A549 (cell line): ENCODE measurements at regions not wholly inside any gene's neighbourhood (a gene's known extent, or its start where the extent isn't known, plus 50 kb on each side); places are given as distances from the start of the nearest gene placed in this dataset.
A peak's percentile ranks its signal among the peaks of the same experiment; 100 is the strongest.

Source experiments
- ATAC-seq, 2 experiments: fragments of 200-7000 bp in 1 of 2; fragments of >200 bp in 1 of 2; cut with Nextera tagmentation in 1 of 2; cut with Tn5 transposase in 1 of 2; 3 replicates each; pipeline versions ENCODE4 v1.8.0 to v1.9.1; 2018 to 2020; ENCODE audit warnings: mild to moderate bottlenecking in 1 of 2, moderate library complexity in 1 of 2
- CTCF ChIA-PET: fragments of 300-600 bp; sonication (Branson Sonifier 250); formaldehyde crosslinking; extraction: SDS; loops from one replicate; lab custom pipeline; 2021; ENCODE audit warnings: antibody characterized with exemption, inconsistent platforms; lab: Yijun Ruan, JAX
- POLR2A ChIA-PET: fragments of 350-600 bp; formaldehyde crosslinking; extraction: SDS; loops from one replicate; lab custom pipeline; 2021; ENCODE audit warnings: antibody characterized with exemption, inconsistent platforms; lab: Yijun Ruan, JAX
- DNase-seq, 2 experiments: peaks; one replicate each; pipeline versions ENCODE4 v3.0.0 to v3.0.0-alpha.2; 2011 to 2016; ENCODE audit warnings: low read depth in 1 of 2, low spot score in 1 of 2
- FAIRE-seq: peaks from 2 replicates; lab custom pipeline; 2011; peaks lifted over from hg19 to GRCh38; lab: Jason Lieb, UNC
- H3K27ac ChIP-seq, 2 experiments: fragments of >200 bp; sonication (Bioruptor Twin); formaldehyde crosslinking; 3 replicates each; pipeline ENCODE4 v1.5.1; 2016 to 2017
- H3K4me1 ChIP-seq: fragments of >200 bp; sonication (Bioruptor Twin); formaldehyde crosslinking; 3 replicates; pipeline ENCODE4 v1.6.1; 2016
- H3K4me2 ChIP-seq: fragments of >200 bp; sonication (Bioruptor Twin); formaldehyde crosslinking; 3 replicates; pipeline ENCODE4 v1.6.1; 2016
- H3K4me3 ChIP-seq: fragments of >200 bp; sonication (Bioruptor Twin); formaldehyde crosslinking; 3 replicates; pipeline ENCODE4 v1.5.1; 2016
- H3K9me3 ChIP-seq: fragments of >200 bp; sonication (Bioruptor Twin); formaldehyde crosslinking; 3 replicates; pipeline ENCODE4 v1.6.1; 2016
- ATOH8 ChIP-seq: fragments of 250-450 bp; sonication (Bioruptor Pico); IDR thresholded peaks from 2 replicates; pipeline ENCODE4 v1.5.0; 2020; ENCODE audit warnings: low read depth, mild to moderate bottlenecking, moderate library complexity
- CBX2 ChIP-seq: fragments of 200-600 bp; sonication (generic); IDR thresholded peaks from 2 replicates; pipeline ENCODE4 v1.6.1; 2016; ENCODE audit warnings: low read depth, mild to moderate bottlenecking, borderline replicate concordance
- ESRRA ChIP-seq: fragments of 150-350 bp; IDR thresholded peaks from 2 replicates; pipeline ENCODE4 v1.6.1; 2014; ENCODE audit warnings: mild to moderate bottlenecking, low read length, borderline replicate concordance
- FOSB ChIP-seq: fragments of 250-450 bp; sonication (Bioruptor Pico); IDR thresholded peaks from 2 replicates; pipeline ENCODE4 v1.5.0; 2020; ENCODE audit warnings: mild to moderate bottlenecking, moderate library complexity
- FOXS1 ChIP-seq: fragments of 250-450 bp; sonication (Bioruptor Pico); IDR thresholded peaks from 2 replicates; pipeline ENCODE4 v1.5.0; 2020; ENCODE audit warnings: mild to moderate bottlenecking, moderate library complexity
- HDAC2 ChIP-seq: fragments of 200-600 bp; sonication (generic); IDR thresholded peaks from 2 replicates; pipeline ENCODE4 v1.6.1; 2016
- HES2 ChIP-seq: fragments of >200 bp; sonication (Bioruptor Twin); formaldehyde crosslinking; IDR thresholded peaks from 2 replicates; pipeline ENCODE4 v1.6.1; 2016
- HOXB5 ChIP-seq: fragments of 250-450 bp; sonication (Bioruptor Pico); IDR thresholded peaks from 2 replicates; pipeline ENCODE4 v1.5.0; 2020; ENCODE audit warnings: mild to moderate bottlenecking, moderate library complexity
- JUNB ChIP-seq: fragments of >200 bp; sonication (Bioruptor Twin); formaldehyde crosslinking; IDR thresholded peaks from 2 replicates; pipeline ENCODE4 v1.6.1; 2016
- KDM5A ChIP-seq: fragments of 200-600 bp; sonication (generic); IDR thresholded peaks from 2 replicates; pipeline ENCODE4 v1.6.1; 2016; ENCODE audit warnings: antibody characterized with exemption, mild to moderate bottlenecking
- MAFK ChIP-seq: fragments of 450-650 bp; IDR thresholded peaks from 2 replicates; pipeline ENCODE4 v1.6.1; 2014; ENCODE audit not compliant: partially characterized antibody
- NFE2L2 ChIP-seq: fragments of 150-350 bp; conservative IDR thresholded peaks from 2 replicates; pipeline ENCODE4 v1.6.1; 2014; ENCODE audit warnings: low read length
- PHF8 ChIP-seq: fragments of 200-600 bp; sonication (generic); IDR thresholded peaks from 2 replicates; pipeline ENCODE4 v1.6.1; 2016; ENCODE audit warnings: low read depth, mild to moderate bottlenecking, antibody characterized with exemption, moderate library complexity, borderline replicate concordance
- RARB ChIP-seq: fragments of 250-450 bp; sonication (Bioruptor Pico); IDR thresholded peaks from 2 replicates; pipeline ENCODE4 v1.8.0; 2021; ENCODE audit warnings: mild to moderate bottlenecking, moderate library complexity
- RCOR1 ChIP-seq: fragments of 150-350 bp; IDR thresholded peaks from 2 replicates; pipeline ENCODE4 v1.6.1; 2014; ENCODE audit warnings: antibody characterized with exemption, low read length, low read depth
- RNF2 ChIP-seq: fragments of 200-600 bp; sonication (generic); IDR thresholded peaks from 2 replicates; pipeline ENCODE4 v1.6.1; 2016; ENCODE audit warnings: low read depth, mild to moderate bottlenecking, antibody characterized with exemption, moderate library complexity, borderline replicate concordance
- SREBF2 ChIP-seq: fragments of 450-650 bp; IDR thresholded peaks from 2 replicates; pipeline ENCODE4 v1.6.1; 2014; ENCODE audit warnings: mild to moderate bottlenecking, moderate library complexity
- TFCP2L1 ChIP-seq: fragments of 250-450 bp; sonication (Bioruptor Pico); IDR thresholded peaks from 2 replicates; pipeline ENCODE4 v1.5.0; 2021; ENCODE audit warnings: mild to moderate bottlenecking
- TP53 ChIP-seq: fragments of 250-450 bp; sonication (Bioruptor Pico); IDR thresholded peaks from 2 replicates; pipeline ENCODE4 v1.5.0; 2021; ENCODE audit warnings: mild to moderate bottlenecking, moderate library complexity
- ZSCAN20 ChIP-seq: fragments of 250-450 bp; sonication (Bioruptor Pico); IDR thresholded peaks from 2 replicates; pipeline ENCODE4 v1.8.0; 2022; ENCODE audit warnings: mild to moderate bottlenecking, moderate library complexity
- WGBS: methylation state at CpG from one replicate; pipeline ENCODE4 v1.1.6; 2017; ENCODE audit errors: missing lambda C conversion rate; 5-methylcytosine and 5-hydroxymethylcytosine counted together
- TF ChIP-seq, protein P1 (sequence below): IDR thresholded peaks from 2 replicates; pipeline ENCODE4 v1.6.1; 2012
- TF ChIP-seq, protein P2 (sequence below): fragments of >200 bp; sonication (Bioruptor Twin); formaldehyde crosslinking; IDR thresholded peaks from 3 replicates; pipeline ENCODE4 v1.6.1; 2016
- TF ChIP-seq, protein P3 (sequence below): IDR thresholded peaks from 2 replicates; pipeline ENCODE4 v1.6.1; 2012; ENCODE audit warnings: low read depth, borderline replicate concordance

GRCh38 chr15:79689030-79689429 lies 207.8 kb downstream of the MTHFS start:
- DNase-seq (no peak), FAIRE-seq (peak; percentile 77), ATAC-seq (no peak)
- Histone ChIP-seq H3K4me1 (peaks cover 3% of the 10 kb centered on the region; the same call in 2 of the 3 replicates), H3K9me3 (peaks cover 20% of the 10 kb centered on the region), H3K27ac (no peak overlapping the region), H3K4me3 (no peak overlapping the region), H3K4me2 (no peak overlapping the region)
- WGBS = 0% methylated on average over 1 of the region's 1 CpG
- TF ChIP-seq, protein P1, sequence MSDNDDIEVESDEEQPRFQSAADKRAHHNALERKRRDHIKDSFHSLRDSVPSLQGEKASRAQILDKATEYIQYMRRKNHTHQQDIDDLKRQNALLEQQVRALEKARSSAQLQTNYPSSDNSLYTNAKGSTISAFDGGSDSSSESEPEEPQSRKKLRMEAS = no peak
- TF ChIP-seq, protein P2, sequence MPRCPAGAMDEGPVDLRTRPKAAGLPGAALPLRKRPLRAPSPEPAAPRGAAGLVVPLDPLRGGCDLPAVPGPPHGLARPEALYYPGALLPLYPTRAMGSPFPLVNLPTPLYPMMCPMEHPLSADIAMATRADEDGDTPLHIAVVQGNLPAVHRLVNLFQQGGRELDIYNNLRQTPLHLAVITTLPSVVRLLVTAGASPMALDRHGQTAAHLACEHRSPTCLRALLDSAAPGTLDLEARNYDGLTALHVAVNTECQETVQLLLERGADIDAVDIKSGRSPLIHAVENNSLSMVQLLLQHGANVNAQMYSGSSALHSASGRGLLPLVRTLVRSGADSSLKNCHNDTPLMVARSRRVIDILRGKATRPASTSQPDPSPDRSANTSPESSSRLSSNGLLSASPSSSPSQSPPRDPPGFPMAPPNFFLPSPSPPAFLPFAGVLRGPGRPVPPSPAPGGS = no peak
- TF ChIP-seq ZSCAN20 (CRISPR knock-in tag) = no peak
- TF ChIP-seq HDAC2 = no peak
- TF ChIP-seq KDM5A = no peak
- TF ChIP-seq FOXS1 = no peak
- TF ChIP-seq RCOR1 = no peak
- no peak for TF ChIP-seq PHF8
- TF ChIP-seq HOXB5 (CRISPR knock-in tag) = no peak
- TF ChIP-seq JUNB = no peak
- TF ChIP-seq NFE2L2 = no peak
- no peak for TF ChIP-seq MAFK
- no peak for TF ChIP-seq FOSB (CRISPR knock-in tag)
- TF ChIP-seq, protein P3, sequence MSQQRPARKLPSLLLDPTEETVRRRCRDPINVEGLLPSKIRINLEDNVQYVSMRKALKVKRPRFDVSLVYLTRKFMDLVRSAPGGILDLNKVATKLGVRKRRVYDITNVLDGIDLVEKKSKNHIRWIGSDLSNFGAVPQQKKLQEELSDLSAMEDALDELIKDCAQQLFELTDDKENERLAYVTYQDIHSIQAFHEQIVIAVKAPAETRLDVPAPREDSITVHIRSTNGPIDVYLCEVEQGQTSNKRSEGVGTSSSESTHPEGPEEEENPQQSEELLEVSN = no peak
- TF ChIP-seq ESRRA = no peak
- ChIA-PET POLR2A (no interaction called here), CTCF (interaction anchor here (0.9 to 1.3 kb wide), 3 partner anchors 8 to 35 kb away, joined by 3 to 4 read pairs (median 3); no protein-coding TSS in a partner anchor)

DNA sequence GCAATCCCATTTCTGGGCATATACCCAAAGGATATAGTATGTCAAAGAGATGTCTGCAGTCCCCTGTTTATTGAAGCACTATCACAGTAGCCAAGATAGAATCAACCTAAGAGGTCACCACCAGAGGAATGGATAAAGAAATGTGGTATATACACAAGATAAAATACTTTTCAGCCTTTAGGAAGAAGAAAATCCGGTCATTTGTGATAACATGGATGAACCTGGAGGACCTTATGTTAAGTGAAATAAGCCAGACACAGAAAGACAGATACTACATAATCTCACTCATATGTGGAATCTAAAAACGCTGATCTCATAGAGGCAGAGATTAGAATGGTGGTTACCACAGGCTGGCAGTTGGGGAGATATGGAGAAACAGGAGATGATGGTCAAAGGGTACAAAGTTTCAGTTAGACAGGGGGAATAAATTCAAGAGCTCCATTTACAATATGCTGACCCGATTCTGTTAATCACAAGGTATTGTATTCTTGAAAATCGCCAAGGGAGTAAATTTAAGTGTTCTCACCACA lies 195.8 kb downstream of the MTHFS start:
- FAIRE-seq = peak; percentile 39
- POLR2A ChIA-PET = no interaction called here
- H3K4me3 ChIP-seq = no peak overlapping the region
- H3K9me3 ChIP-seq = no peaks in the 10 kb centered on the region
- no peak overlapping the region for H3K4me2 ChIP-seq
- H3K27ac ChIP-seq = no peak overlapping the region
- TF ChIP-seq TP53 (CRISPR knock-in tag) (no peak), HES2 (no peak), RNF2 (no peak), RARB (CRISPR knock-in tag) (no peak), SREBF2 (no peak), NFE2L2 (no peak), CBX2 (no peak), KDM5A (no peak), RCOR1 (no peak), ATOH8 (CRISPR knock-in tag) (no peak), TFCP2L1 (CRISPR knock-in tag) (no peak)
- TF ChIP-seq, all 56 proteins: peak for 0
- H3K4me1 ChIP-seq = no peaks in the 10 kb centered on the region
- WGBS = 26% methylated on average over 4 of the region's 4 CpGs
- DNase-seq = no peak
- no peak for ATAC-seq
- CTCF ChIA-PET = interaction anchor here (0.6 kb wide), 1 partner anchor 866 kb away, joined by 3 read pairs; no protein-coding TSS in a partner anchor
